CD4-positive, alpha-beta T cell (primary cell): ENCODE measurements at regions not wholly inside any gene's neighbourhood (a gene's known extent, or its start where the extent isn't known, plus 50 kb on each side); places are given as distances from the start of the nearest gene placed in this dataset.

ENCODE experiments used
- ATAC-seq: fragments of 200-7000 bp; cut with Tn5 transposase; one replicate; pipeline ENCODE4 v1.10.0; 2022; ENCODE audit warnings: mild to moderate bottlenecking; ENCODE audit not compliant: poor library complexity
- CTCF ChIA-PET: fragments of 350-600 bp; sonication (Branson Sonifier 250); formaldehyde crosslinking; loops from one replicate; lab custom pipeline; 2021; ENCODE audit warnings: antibody characterized with exemption, inconsistent platforms; lab: Charles Lee
- POLR2A ChIA-PET: fragments of 350-600 bp; sonication (Branson Sonifier 250); formaldehyde crosslinking; loops from one replicate; lab custom pipeline; 2021; ENCODE audit warnings: antibody characterized with exemption, inconsistent platforms; lab: Charles Lee
- DNase-seq, 14 experiments: peaks; one replicate each; pipeline ENCODE4 v3.0.0-alpha.2; 2013 to 2020; ENCODE audit warnings: mixed read lengths in 2 of 14
- H3K27ac ChIP-seq, 2 donors: one replicate each; pipeline versions ENCODE4 v1.5.1 to v1.7.0; 2013; ENCODE audit warnings: low read length in 2 of 2, low read depth in 1 of 2, mild to moderate bottlenecking in 1 of 2
- H3K27me3 ChIP-seq, 2 experiments: 1 replicate in 1 of 2; 2 replicates in 1 of 2; pipeline versions ENCODE4 v1.6.1 to v1.7.0; 2013; ENCODE audit warnings: low read length in 2 of 2, control low read depth in 1 of 2, mild to moderate bottlenecking in 1 of 2, moderate library complexity in 1 of 2; ENCODE audit not compliant: insufficient read depth in 2 of 2, control insufficient read depth in 1 of 2
- H3K36me3 ChIP-seq: one replicate; pipeline ENCODE4 v1.6.1; 2013; ENCODE audit warnings: low read length, control low read depth; ENCODE audit not compliant: insufficient read depth
- H3K4me1 ChIP-seq: one replicate; pipeline ENCODE4 v1.6.1; 2013; ENCODE audit warnings: low read length, control low read depth; ENCODE audit not compliant: insufficient read depth
- H3K4me3 ChIP-seq: one replicate; pipeline ENCODE4 v1.5.1; 2013; ENCODE audit warnings: mild to moderate bottlenecking, low read length, moderate library complexity
- H3K9me3 ChIP-seq, 2 experiments: 1 replicate in 1 of 2; 2 replicates in 1 of 2; pipeline versions ENCODE4 v1.6.1 to v1.7.0; 2013; ENCODE audit warnings: low read length in 2 of 2, mild to moderate bottlenecking in 2 of 2, control low read depth in 1 of 2, moderate library complexity in 1 of 2; ENCODE audit not compliant: control insufficient read depth in 1 of 2, insufficient read depth in 1 of 2
- H3K27ac Mint-ChIP-seq: one replicate; pipeline ENCODE4 v1.8.0; 2020; ENCODE audit warnings: mixed read lengths
- H3K27me3 Mint-ChIP-seq: one replicate; pipeline ENCODE4 v1.8.0; 2021; ENCODE audit warnings: mixed read lengths
- H3K36me3 Mint-ChIP-seq: one replicate; pipeline ENCODE4 v1.8.0; 2021; ENCODE audit warnings: low read depth, mixed read lengths
- H3K4me1 Mint-ChIP-seq: one replicate; pipeline ENCODE4 v1.8.0; 2021; ENCODE audit warnings: low read depth, mixed read lengths
- H3K4me3 Mint-ChIP-seq: one replicate; pipeline ENCODE4 v1.8.0; 2020; ENCODE audit warnings: mild to moderate bottlenecking, mixed read lengths
- H3K9me3 Mint-ChIP-seq: one replicate; pipeline ENCODE4 v1.8.0; 2020; ENCODE audit warnings: mixed read lengths
- intact Hi-C, 2 experiments: fragments of 100-400 bp; cut with DNase I in 1 of 2; cut with micrococcal nuclease in 1 of 2; formaldehyde crosslinking; loops; one replicate each; pipeline versions ENCODE4 v1.15.1 to v1.9.0; 2023 to 2025; cut with DNase I, micrococcal nuclease
- TF ChIP-seq, protein P1 (sequence below): fragments of 200-600 bp; IDR thresholded peaks from one replicate; pipeline ENCODE4 v1.8.0; 2022; ENCODE audit warnings: antibody characterized with exemption, mild to moderate bottlenecking

DNA sequence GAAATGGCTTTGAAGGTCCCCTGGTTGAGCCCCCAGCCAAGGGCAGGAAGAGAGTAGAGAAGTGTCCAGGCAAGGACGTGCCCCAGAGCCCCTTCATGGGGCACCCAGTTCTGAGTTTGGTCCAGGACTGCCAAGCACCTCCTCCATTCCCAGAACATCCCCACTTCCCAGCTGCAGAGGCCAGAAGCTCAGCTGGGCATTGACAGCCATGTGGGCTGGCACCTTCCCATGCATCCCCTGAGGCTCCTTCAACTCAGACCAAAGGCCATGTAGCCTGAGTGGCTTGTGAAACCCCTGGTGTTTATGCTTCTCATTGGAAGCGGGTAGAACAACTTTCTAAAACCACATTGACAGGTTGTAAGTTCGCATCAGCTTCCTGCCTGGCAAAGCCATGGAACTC lies 789.6 kb downstream of the TBC1D22A start:
- Mint-ChIP-seq H3K9me3 (no peaks in the 10 kb centered on the region), H3K36me3 (no peaks in the 10 kb centered on the region), H3K27ac (no peak overlapping the region), H3K4me1 (no peaks in the 10 kb centered on the region), H3K4me3 (no peak overlapping the region), H3K27me3 (peaks cover 5% of the 10 kb centered on the region)
- H3K27me3 ChIP-seq = peaks cover 0 to 2% of the 10 kb centered on the region in 2 experiments
- CTCF ChIA-PET = no interaction called here
- POLR2A ChIA-PET = no interaction called here
- no peaks in the 10 kb centered on the region for H3K4me1 ChIP-seq
- no peak overlapping the region for H3K27ac ChIP-seq
- peaks cover 0 to 10% of the 10 kb centered on the region in 2 experiments for H3K9me3 ChIP-seq
- DNase-seq (no peak), ATAC-seq (no peak)
- TF ChIP-seq, protein P1, sequence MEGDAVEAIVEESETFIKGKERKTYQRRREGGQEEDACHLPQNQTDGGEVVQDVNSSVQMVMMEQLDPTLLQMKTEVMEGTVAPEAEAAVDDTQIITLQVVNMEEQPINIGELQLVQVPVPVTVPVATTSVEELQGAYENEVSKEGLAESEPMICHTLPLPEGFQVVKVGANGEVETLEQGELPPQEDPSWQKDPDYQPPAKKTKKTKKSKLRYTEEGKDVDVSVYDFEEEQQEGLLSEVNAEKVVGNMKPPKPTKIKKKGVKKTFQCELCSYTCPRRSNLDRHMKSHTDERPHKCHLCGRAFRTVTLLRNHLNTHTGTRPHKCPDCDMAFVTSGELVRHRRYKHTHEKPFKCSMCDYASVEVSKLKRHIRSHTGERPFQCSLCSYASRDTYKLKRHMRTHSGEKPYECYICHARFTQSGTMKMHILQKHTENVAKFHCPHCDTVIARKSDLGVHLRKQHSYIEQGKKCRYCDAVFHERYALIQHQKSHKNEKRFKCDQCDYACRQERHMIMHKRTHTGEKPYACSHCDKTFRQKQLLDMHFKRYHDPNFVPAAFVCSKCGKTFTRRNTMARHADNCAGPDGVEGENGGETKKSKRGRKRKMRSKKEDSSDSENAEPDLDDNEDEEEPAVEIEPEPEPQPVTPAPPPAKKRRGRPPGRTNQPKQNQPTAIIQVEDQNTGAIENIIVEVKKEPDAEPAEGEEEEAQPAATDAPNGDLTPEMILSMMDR = no peak
- H3K36me3 ChIP-seq = no peaks in the 10 kb centered on the region
- no peak overlapping the region for H3K4me3 ChIP-seq
- intact Hi-C loops = no loop called here

DNA sequence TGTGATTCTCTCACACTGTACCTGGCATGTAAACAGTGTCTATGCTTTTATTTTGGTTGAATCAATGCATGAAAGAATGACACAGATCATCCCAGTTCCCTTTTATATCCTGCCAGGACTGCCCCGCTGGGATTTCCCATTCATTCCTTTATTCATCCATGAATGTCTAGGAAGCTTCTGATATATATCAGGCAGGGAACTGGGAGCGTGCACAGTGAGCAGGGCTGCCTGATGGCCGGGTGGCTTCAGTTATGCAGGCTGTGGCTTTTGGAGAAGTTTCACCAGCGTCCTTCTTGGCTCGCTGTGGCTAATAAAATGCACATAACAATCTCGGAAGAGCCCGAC lies 789.0 kb downstream of the TBC1D22A start:
- H3K27ac ChIP-seq = no peak overlapping the region
- peaks cover 5% of the 10 kb centered on the region for H3K27me3 Mint-ChIP-seq
- TF ChIP-seq, protein P1 = no peak
- peaks cover 0 to 2% of the 10 kb centered on the region in 2 experiments for H3K27me3 ChIP-seq
- intact Hi-C loops = no loop called here
- CTCF ChIA-PET = no interaction called here
- H3K4me1 Mint-ChIP-seq = no peaks in the 10 kb centered on the region
- no peaks in the 10 kb centered on the region for H3K36me3 ChIP-seq
- DNase-seq (no peak), ATAC-seq (no peak)
- H3K9me3 Mint-ChIP-seq = no peaks in the 10 kb centered on the region
- POLR2A ChIA-PET = no interaction called here
- H3K27ac Mint-ChIP-seq = no peak overlapping the region
- no peak overlapping the region for H3K4me3 ChIP-seq
- H3K4me1 ChIP-seq = no peaks in the 10 kb centered on the region
- no peak overlapping the region for H3K4me3 Mint-ChIP-seq
- H3K36me3 Mint-ChIP-seq = no peaks in the 10 kb centered on the region
- peaks cover 0 to 12% of the 10 kb centered on the region in 2 experiments for H3K9me3 ChIP-seq

DNA sequence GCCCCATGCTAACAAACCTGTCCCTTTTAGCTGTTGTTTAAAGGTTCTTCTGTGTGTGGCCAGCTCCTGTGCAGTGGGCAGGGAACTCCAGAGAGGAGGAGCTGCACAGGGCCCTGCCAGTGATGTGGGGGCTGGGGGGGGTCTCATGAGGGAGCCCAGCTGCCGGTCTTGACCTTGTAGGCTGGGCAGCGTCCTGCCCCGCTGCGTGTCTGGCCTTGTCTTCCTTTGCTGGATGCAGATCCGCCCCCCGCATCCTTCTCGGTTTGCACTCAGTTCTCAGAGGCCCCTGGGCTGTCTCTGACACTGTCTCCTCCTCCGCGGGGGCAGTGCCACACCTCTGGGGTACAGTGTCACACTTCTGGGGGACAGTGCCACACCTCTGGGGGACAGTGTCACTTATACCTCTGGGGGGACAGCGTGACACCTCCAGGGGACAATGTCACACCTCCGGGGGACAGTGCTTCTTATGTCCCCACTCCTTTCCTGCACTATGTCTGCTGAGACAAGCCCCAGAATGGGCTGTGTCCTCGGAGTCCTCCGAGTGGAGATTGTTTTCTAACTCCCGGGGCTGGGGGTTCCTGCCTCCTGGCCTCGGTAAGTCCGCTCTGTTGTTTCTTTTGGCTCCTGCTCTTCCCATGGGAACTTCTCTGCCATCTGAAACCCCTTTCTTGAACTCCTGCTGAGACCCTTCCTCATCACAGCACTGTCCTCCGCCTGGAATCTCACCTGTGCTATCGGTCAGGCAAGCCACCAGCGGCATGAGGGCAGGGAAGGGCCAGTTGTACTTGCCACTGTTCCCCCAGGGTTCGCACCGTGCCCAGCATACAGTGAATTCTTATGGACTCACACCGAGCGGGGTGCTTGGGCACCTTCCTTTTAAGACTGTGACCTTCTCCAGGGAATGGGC lies 788.3 kb downstream of the TBC1D22A start:
- ChIA-PET POLR2A (no interaction called here), CTCF (no interaction called here)
- H3K4me1 Mint-ChIP-seq = no peaks in the 10 kb centered on the region
- H3K36me3 ChIP-seq = no peaks in the 10 kb centered on the region
- H3K9me3 Mint-ChIP-seq = no peaks in the 10 kb centered on the region
- no peak overlapping the region for H3K27ac Mint-ChIP-seq
- H3K9me3 ChIP-seq = peaks cover 0 to 12% of the 10 kb centered on the region in 2 experiments
- DNase-seq (no peak), ATAC-seq (no peak)
- no peak overlapping the region for H3K4me3 ChIP-seq
- intact Hi-C loops = no loop called here
- TF ChIP-seq, protein P1 = no peak
- H3K27me3 ChIP-seq = peaks cover 0 to 2% of the 10 kb centered on the region in 2 experiments
- H3K4me1 ChIP-seq = no peaks in the 10 kb centered on the region
- no peaks in the 10 kb centered on the region for H3K36me3 Mint-ChIP-seq
- H3K4me3 Mint-ChIP-seq = no peak overlapping the region
- no peak overlapping the region for H3K27ac ChIP-seq
- peaks cover 5% of the 10 kb centered on the region for H3K27me3 Mint-ChIP-seq
